Suprapubic skin (tissue), 3 donors: ENCODE measurements at regions not wholly inside any gene's neighbourhood (a gene's known extent, or its start where the extent isn't known, plus 50 kb on each side); places are given as distances from the start of the nearest gene placed in this dataset.

Source experiments
- CTCF ChIP-seq, 2 donors: fragments of 200-600 bp in 1 of 2; fragments of 450-650 bp in 1 of 2; sonication (generic) in 1 of 2; IDR thresholded peaks; one replicate each; pipeline ENCODE4 v1.5.1; 2016 to 2019; ENCODE audit warnings: antibody characterized with exemption in 2 of 2, mild to moderate bottlenecking in 1 of 2, moderate library complexity in 1 of 2
- EP300 ChIP-seq: sonication (generic); formaldehyde crosslinking; IDR thresholded peaks from one replicate; pipeline ENCODE4 v1.6.1; 2017; ENCODE audit warnings: antibody characterized with exemption
- POLR2A ChIP-seq, 2 donors: fragments of 450-650 bp; IDR thresholded peaks; one replicate each; pipeline ENCODE4 v1.6.1; 2017; ENCODE audit warnings: antibody characterized with exemption in 2 of 2, mild to moderate bottlenecking in 2 of 2, moderate library complexity in 2 of 2

GRCh38 chr13:76754414-76754813 lies 131.8 kb downstream of the KCTD12 start:
- TF ChIP-seq CTCF (IDR thresholded peaks at IDR 0.05), result no peak
- TF ChIP-seq POLR2A (IDR thresholded peaks at IDR 0.05), result no peak
- no peak for TF ChIP-seq EP300
